K562 (cell line): ENCODE measurements at regions not wholly inside any gene's neighbourhood (a gene's known extent, or its start where the extent isn't known, plus 50 kb on each side); places are given as distances from the start of the nearest gene placed in this dataset.
A peak's percentile ranks its signal among the peaks of the same experiment; 100 is the strongest.

ENCODE experiments used
- ATAC-seq: fragments of 200-7000 bp; cut with Tn5 transposase; 3 replicates; pipeline ENCODE4 v1.9.1; 2020; ENCODE audit warnings: moderate library complexity
- BruUV-seq: library from RNA; stranded (reverse); fragments of 400-500 nt; replicated peaks from 2 replicates; lab custom pipeline; 2021; lab: Mats Ljungman, UMichigan
- CTCF ChIA-PET: fragments of 300-600 bp; formaldehyde crosslinking; extraction: SDS; loops from one replicate; lab custom pipeline; 2021; ENCODE audit warnings: low intra/inter-chr PET ratio; lab: Yijun Ruan, JAX
- POLR2A ChIA-PET: fragments of 300-600, 350-650 bp; sonication (Branson Sonifier 250); formaldehyde crosslinking; extraction: SDS; loops from one replicate; lab custom pipeline; 2021; ENCODE audit warnings: antibody characterized with exemption, inconsistent platforms; lab: Yijun Ruan, JAX
- DNase-seq, 4 experiments: peaks; one replicate each; pipeline versions ENCODE4 v3.0.0 to v3.0.0-alpha.2; 2011 to 2018; ENCODE audit warnings: low spot score in 3 of 4, mixed read lengths in 3 of 4; ENCODE audit errors: extremely low read depth in 1 of 4
- FAIRE-seq: peaks from 2 replicates; lab custom pipeline; 2011; peaks lifted over from hg19 to GRCh38; lab: Jason Lieb, UNC
- H2AFZ ChIP-seq: 2 replicates; pipeline ENCODE4 v1.6.0; 2011; ENCODE audit warnings: low read depth, low read length, control low read depth, inconsistent platforms
- H3K27ac ChIP-seq: fragments of 200-600 bp; 3 replicates; pipeline ENCODE4 v1.8.0; 2011; ENCODE audit warnings: low read depth, mild to moderate bottlenecking, control low read depth, inconsistent platforms, low read length, moderate library complexity, mixed read lengths; ENCODE audit errors: extremely low read depth
- H3K27me3 ChIP-seq, 2 experiments: fragments of 300-600 bp in 1 of 2; 2 replicates in 1 of 2; 3 replicates in 1 of 2; pipeline versions ENCODE4 v1.6.0 to v1.8.0; 2011; ENCODE audit warnings: inconsistent platforms in 2 of 2, low read length in 2 of 2, mild to moderate bottlenecking in 1 of 2, mixed read lengths in 1 of 2, moderate library complexity in 1 of 2; ENCODE audit not compliant: control insufficient read depth in 2 of 2, insufficient read depth in 2 of 2
- H3K36me3 ChIP-seq: fragments of 300-600 bp; 3 replicates; pipeline ENCODE4 v1.8.0; 2011; ENCODE audit warnings: mild to moderate bottlenecking, low read length, inconsistent platforms; ENCODE audit not compliant: control insufficient read depth, insufficient read depth
- H3K4me1 ChIP-seq, 2 experiments: fragments of 200-600 bp in 1 of 2; replicated peaks in 1 of 2; 2 replicates in 1 of 2; 3 replicates in 1 of 2; pipeline versions ENCODE4 v1.5.1 to v1.8.0; 2011; ENCODE audit warnings: inconsistent platforms in 2 of 2, low read length in 2 of 2, mild to moderate bottlenecking in 1 of 2, mixed read lengths in 1 of 2, moderate library complexity in 1 of 2; ENCODE audit not compliant: control insufficient read depth in 2 of 2, insufficient read depth in 2 of 2
- H3K4me2 ChIP-seq: 2 replicates; pipeline ENCODE4 v1.6.1; 2011; ENCODE audit warnings: low read length, control low read depth, inconsistent platforms, mixed read lengths; ENCODE audit not compliant: insufficient read depth
- H3K4me3 ChIP-seq: fragments of 200-600 bp; sonication (generic), shearing (Covaris generic); 2 replicates; pipeline ENCODE4 v1.5.1; 2016; ENCODE audit warnings: control low read depth, inconsistent platforms
- H3K79me2 ChIP-seq: fragments of 200-600 bp; 3 replicates; pipeline ENCODE4 v1.8.0; 2011; ENCODE audit warnings: low read length, inconsistent platforms; ENCODE audit not compliant: control insufficient read depth, insufficient read depth
- H3K9ac ChIP-seq, 2 experiments: 2 replicates each; pipeline versions ENCODE4 v1.6.0 to v1.6.1; 2011; ENCODE audit warnings: low read depth in 2 of 2, low read length in 2 of 2, control low read depth in 1 of 2, inconsistent platforms in 1 of 2, mild to moderate bottlenecking in 1 of 2, mixed read lengths in 1 of 2; ENCODE audit not compliant: insufficient read depth in 1 of 2
- H3K9me1 ChIP-seq: one replicate; pipeline ENCODE4 v1.6.0; 2011; ENCODE audit warnings: inconsistent platforms, mild to moderate bottlenecking, low read length, moderate library complexity; ENCODE audit not compliant: control insufficient read depth, insufficient read depth
- H3K9me3 ChIP-seq: replicated peaks from 2 replicates; pipeline ENCODE4 v1.5.1; 2011; ENCODE audit warnings: low read depth, low read length, inconsistent platforms; ENCODE audit not compliant: control insufficient read depth, insufficient read depth
- H4K20me1 ChIP-seq: replicated peaks from 2 replicates; pipeline ENCODE4 v1.6.1; 2011; ENCODE audit warnings: low read length, inconsistent platforms, mixed read lengths; ENCODE audit not compliant: control insufficient read depth, insufficient read depth
- ATF2 ChIP-seq: sonication (generic); formaldehyde crosslinking; IDR thresholded peaks from 2 replicates; pipeline ENCODE4 v1.8.1; 2022; ENCODE audit warnings: missing genetic modification reagents
- BACH1 ChIP-seq: fragments of 200-800 bp; sonication (Bioruptor generic); IDR thresholded peaks from 2 replicates; pipeline ENCODE4 v1.6.1; 2016; ENCODE audit warnings: missing genetic modification characterization, missing compliant biosample characterization
- CHD4 ChIP-seq: fragments of 200-600 bp; sonication (generic); IDR thresholded peaks from 3 replicates; pipeline ENCODE4 v1.6.1; 2012; ENCODE audit warnings: low read depth, mild to moderate bottlenecking, mixed read lengths, low read length, inconsistent platforms; ENCODE audit not compliant: insufficient read depth, insufficient replicate concordance, poor library complexity, severe bottlenecking
- E2F1 ChIP-seq: sonication (generic); formaldehyde crosslinking; IDR thresholded peaks from 2 replicates; pipeline ENCODE4 v1.8.1; 2023; ENCODE audit warnings: mild to moderate bottlenecking, missing genetic modification reagents, moderate library complexity
- E2F5 ChIP-seq: sonication (generic); formaldehyde crosslinking; IDR thresholded peaks from 2 replicates; pipeline ENCODE4 v1.8.0; 2022; ENCODE audit warnings: mild to moderate bottlenecking, missing genetic modification reagents
- EP400 ChIP-seq: fragments of 450-650 bp; IDR thresholded peaks from 2 replicates; pipeline ENCODE4 v1.6.1; 2017; ENCODE audit warnings: antibody characterized with exemption, mild to moderate bottlenecking, moderate library complexity
- HDAC6 ChIP-seq: IDR thresholded peaks from 2 replicates; pipeline ENCODE4 v1.6.1; 2012; ENCODE audit warnings: low read depth, mild to moderate bottlenecking, control low read depth, inconsistent platforms, low read length, moderate library complexity
- HMG20B ChIP-seq: fragments of 250-450 bp; sonication (Bioruptor Pico); IDR thresholded peaks from 2 replicates; pipeline ENCODE4 v1.5.0; 2021; ENCODE audit warnings: mild to moderate bottlenecking
- MXI1 ChIP-seq: IDR thresholded peaks from 2 replicates; pipeline ENCODE4 v1.6.1; 2011; ENCODE audit warnings: low read depth, mild to moderate bottlenecking, improper control_type of control experiment, low read length
- PHB2 ChIP-seq: fragments of 450-650 bp; IDR thresholded peaks from 2 replicates; pipeline ENCODE4 v1.6.1; 2017; ENCODE audit warnings: low read depth
- SMARCE1 ChIP-seq: fragments of 450-650 bp; IDR thresholded peaks from 2 replicates; pipeline ENCODE4 v1.7.1; 2016; ENCODE audit warnings: mild to moderate bottlenecking
- SMC3 ChIP-seq: conservative IDR thresholded peaks from 2 replicates; pipeline ENCODE4 v1.6.1; 2011; ENCODE audit warnings: low read depth, low read length, improper control_type of control experiment; ENCODE audit not compliant: insufficient read depth
- USF2 ChIP-seq: sonication (generic); formaldehyde crosslinking; IDR thresholded peaks from 2 replicates; pipeline ENCODE4 v1.5.0; 2020; ENCODE audit warnings: missing genetic modification reagents
- ZNF232 ChIP-seq: sonication (generic); formaldehyde crosslinking; IDR thresholded peaks from 2 replicates; pipeline ENCODE4 v1.8.0; 2022; ENCODE audit warnings: mild to moderate bottlenecking, missing genetic modification reagents
- ZNF347 ChIP-seq: fragments of 450-650 bp; formaldehyde crosslinking; IDR thresholded peaks from 2 replicates; pipeline ENCODE4 v1.4.0; 2020; ENCODE audit warnings: low read depth, mild to moderate bottlenecking, moderate library complexity
- WGBS: fragments of 100-300 bp; shearing (Covaris generic); methylation state at CpG from one replicate; pipeline ENCODE4 v1.1.6; 2016; ENCODE audit warnings: low coverage, mixed read lengths; ENCODE audit not compliant: insufficient coverage; ENCODE audit errors: missing lambda C conversion rate; 5-methylcytosine and 5-hydroxymethylcytosine counted together
- in situ Hi-C: fragments of 300-500 bp; cut with MboI; formaldehyde crosslinking; loops from 4 replicates; pipeline ENCODE4 v1.15.0; 2018; ENCODE audit warnings: inconsistent platforms, mixed read lengths
- intact Hi-C: fragments of 100-400 bp; cut with micrococcal nuclease; formaldehyde crosslinking; loops from 2 replicates; pipeline ENCODE4 v1.14.2; 2022

GRCh38 chr12:91419809-91420208, 237.2 kb upstream of the DCN start (continued):
- TF ChIP-seq ZNF232, result no peak
- TF ChIP-seq SMARCE1, result no peak
- no peak for TF ChIP-seq MXI1
- TF ChIP-seq ZNF347 (CRISPR knock-in tag), result no peak
- TF ChIP-seq ATF2 (CRISPR knock-in tag), result no peak
- TF ChIP-seq HDAC6, result no peak
- no peak for TF ChIP-seq BACH1
- TF ChIP-seq EP400, result no peak
- TF ChIP-seq E2F5 (CRISPR knock-in tag), result no peak

GRCh38 chr12:91418221-91419090, 235.8 kb upstream of the DCN start:
- TF ChIP-seq CHD4, result no peak
- TF ChIP-seq E2F1 (CRISPR knock-in tag), result no peak
- TF ChIP-seq PHB2, result no peak
- TF ChIP-seq HMG20B (CRISPR knock-in tag), result no peak
- TF ChIP-seq SMC3, result no peak
- no peak for TF ChIP-seq USF2
- TF ChIP-seq, all 486 proteins: peak for 0
- in situ Hi-C loops, result no loop called here

More at GRCh38 chr12:91418221-91419090, 235.8 kb upstream of the DCN start:
- no peaks in the 10 kb centered on the region for H3K27me3 ChIP-seq
- DNase-seq (no peak), ATAC-seq (no peak), FAIRE-seq (peak; percentile 59)
- ChIA-PET CTCF (no interaction called here), POLR2A (no interaction called here)
- H3K9ac ChIP-seq, result no peak overlapping the region
- no TSS peak for BruUV-seq
- H4K20me1 ChIP-seq, result no peaks in the 10 kb centered on the region
- WGBS, result 50% methylated on average over 1 of the region's 1 CpG
- no peaks in the 10 kb centered on the region for H3K9me3 ChIP-seq
- no peaks in the 10 kb centered on the region for H3K36me3 ChIP-seq
- no peaks in the 10 kb centered on the region for H3K79me2 ChIP-seq
- peaks cover 0 to 4% of the 10 kb centered on the region in 2 experiments; a peak in 1 of 5 replicates for H3K4me1 ChIP-seq
- H3K9me1 ChIP-seq, result no peaks in the 10 kb centered on the region
- no peak overlapping the region for H3K4me2 ChIP-seq
- no peak overlapping the region for H3K4me3 ChIP-seq
- intact Hi-C loops, result no loop called here
- H2AFZ ChIP-seq, result no peak overlapping the region
- no peak overlapping the region for H3K27ac ChIP-seq
